NCI-H2029 treated with DMSO at 0.1 percent for 48 hours (cell line): ENCODE measurements at regions not wholly inside any gene's neighbourhood (a gene's known extent, or its start where the extent isn't known, plus 50 kb on each side); places are given as distances from the start of the nearest gene placed in this dataset.
"Not testable (repeated sequence)": the region's sequence is repeated elsewhere in the genome, so short reads cannot be mapped to it uniquely, and the experiment has no call there.

Experiments used
- DNase-seq: peaks from one replicate; lab custom pipeline; 2025; lab: John Stamatoyannopoulos, UW

DNA sequence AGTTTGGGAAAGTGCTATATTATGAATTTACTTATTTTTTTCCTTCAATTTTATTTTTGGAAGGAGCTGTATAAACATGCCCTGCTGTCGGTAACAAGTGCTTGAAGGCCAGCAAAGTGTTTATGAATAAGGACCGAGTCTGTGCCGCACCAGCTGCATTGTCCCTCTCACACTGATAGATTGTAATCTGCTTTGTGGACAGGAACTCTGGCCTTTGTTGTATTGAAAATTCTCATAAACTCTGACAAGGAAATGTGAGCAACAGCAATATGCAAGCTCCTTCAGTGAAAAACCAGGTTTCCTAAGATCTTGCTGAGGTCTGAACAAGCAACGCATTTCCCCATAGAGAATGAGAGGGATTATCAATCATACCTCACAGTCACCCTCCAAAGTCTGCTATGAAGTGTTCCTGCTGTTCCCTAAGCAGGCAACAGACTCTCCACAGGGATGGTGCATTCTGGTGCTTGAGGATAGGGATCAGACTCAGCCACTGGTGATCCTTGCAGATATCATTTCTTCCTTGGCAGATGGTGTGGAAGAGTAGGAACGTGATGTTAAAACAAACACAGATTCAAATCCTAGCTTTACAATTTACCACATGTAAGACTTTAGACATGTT is 109.6 kb downstream of the KCNJ2 start:
- DNase-seq = no peak

DNA sequence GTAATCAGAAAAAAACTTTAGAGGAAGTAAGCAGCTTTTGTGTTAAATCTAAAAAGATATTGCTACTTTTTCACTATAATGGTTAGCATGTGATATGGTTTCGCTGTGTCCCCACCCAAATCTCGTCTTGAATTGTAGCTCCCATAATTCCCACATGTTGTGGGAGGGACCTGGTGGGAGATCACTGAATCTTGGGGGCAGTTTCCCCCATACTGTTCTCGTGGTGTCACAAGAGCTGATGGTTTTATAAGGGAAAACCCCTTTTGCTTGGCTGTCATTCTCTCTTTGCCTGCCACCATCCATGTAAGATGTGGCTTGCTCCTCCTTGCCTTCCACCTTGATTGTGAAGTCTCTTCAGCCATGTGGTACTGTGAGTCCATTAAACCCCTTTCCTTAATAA is 117.1 kb downstream of the KCNJ2 start:
- no peak for DNase-seq

DNA sequence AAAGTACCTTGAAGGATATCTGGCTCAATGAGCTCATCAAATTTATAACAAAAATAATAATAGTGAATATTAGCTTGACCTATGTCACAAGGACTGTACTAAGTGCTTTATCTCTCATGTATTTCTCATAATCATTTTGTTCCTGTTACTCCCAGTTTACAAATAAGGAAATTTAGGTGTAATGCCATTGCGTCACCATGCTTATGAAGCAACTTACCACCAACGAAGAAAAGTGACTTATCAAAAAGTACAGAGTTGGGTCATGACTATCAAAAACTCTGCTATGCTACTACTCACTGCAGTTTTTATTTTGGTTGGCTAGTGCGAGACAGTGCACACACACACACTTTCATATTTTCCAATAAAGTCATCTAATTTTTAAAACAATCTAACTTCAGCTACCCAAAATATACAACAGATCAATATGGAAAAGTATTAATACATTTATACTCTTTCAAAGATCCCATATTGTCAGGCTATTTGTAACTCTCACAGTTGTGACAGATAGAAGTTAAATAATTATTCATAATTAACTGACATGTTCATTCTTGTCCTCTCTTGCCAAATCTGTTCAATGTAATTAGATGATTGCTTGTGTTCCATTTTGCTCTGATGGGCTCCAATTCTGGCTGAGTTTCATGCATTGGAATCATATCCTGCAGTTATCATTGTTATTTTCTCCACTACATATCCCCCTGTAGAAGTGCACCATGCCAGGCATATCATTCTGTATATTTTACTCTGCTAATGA is 119.4 kb downstream of the KCNJ2 start:
- DNase-seq = no peak

DNA sequence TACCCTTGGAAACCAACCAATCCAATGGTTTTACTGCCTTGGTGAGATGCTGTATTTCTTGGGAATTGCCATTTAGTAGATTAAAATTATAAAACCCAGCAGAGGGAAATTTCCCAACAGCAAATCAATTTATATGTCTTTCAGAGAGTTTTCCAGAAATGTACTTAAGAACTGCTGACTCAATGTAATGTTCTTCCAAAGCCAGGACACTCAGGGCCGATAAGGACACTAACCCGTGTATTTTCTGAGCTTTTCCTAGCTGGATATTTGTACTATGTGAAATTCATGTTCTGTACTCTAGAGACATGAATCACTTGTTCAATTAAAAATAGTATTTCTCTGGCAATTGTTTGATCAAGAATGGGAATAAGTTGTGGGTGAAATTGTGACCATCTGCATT is 121.4 kb downstream of the KCNJ2 start:
- no peak for DNase-seq

DNA sequence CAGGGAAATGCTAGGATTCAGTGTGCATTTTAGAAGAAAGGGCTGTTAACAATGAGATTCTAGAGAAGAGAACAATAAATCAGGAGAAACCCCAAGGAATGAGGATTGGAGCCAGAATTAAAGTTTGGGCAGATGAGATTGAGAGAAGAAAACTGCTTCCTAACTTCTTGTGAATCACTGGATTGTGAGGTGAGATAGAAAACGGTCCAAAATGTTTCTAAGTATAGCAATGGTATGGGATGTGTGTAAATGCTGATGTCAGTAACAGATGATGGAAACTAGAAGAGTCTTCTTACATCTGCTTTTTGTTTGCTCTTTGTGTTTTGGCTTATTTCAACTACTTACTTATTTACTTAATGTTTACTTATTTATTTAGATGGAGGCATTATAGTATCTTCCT is 123.0 kb downstream of the KCNJ2 start:
- DNase-seq = no peak

DNA sequence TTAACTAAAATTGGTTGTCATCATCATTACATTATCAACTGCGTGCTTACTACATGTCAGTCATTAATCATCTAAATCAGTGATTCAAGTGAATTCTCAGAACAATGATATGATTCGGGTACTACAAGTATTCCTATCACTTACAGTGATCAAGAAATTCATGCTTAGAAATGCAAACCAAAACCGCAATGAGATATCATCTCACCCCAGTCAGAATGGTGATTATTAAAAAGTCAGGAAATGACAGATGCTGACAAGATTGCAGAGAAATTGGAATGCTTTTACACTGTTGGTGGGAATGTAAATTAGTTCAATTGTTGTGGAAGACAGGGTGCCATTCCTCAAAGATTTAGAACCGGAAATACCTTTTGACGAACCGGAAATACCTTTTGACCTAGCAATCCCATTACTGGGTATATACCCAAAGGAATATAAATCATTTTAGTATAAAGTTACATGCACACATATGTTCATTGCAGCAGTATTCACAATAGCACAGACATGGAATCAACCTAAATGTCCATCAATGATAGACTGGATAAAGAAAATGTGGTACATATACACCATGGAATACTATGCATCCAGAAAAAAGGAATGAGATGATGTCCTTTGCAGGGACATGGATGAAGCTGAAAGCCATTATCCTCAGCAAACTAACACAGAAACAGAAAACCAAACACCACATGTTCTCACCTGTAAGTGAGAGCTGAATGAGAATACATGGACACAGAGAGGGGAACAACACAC is 124.4 kb downstream of the KCNJ2 start:
- not testable (repeated sequence) for DNase-seq

DNA sequence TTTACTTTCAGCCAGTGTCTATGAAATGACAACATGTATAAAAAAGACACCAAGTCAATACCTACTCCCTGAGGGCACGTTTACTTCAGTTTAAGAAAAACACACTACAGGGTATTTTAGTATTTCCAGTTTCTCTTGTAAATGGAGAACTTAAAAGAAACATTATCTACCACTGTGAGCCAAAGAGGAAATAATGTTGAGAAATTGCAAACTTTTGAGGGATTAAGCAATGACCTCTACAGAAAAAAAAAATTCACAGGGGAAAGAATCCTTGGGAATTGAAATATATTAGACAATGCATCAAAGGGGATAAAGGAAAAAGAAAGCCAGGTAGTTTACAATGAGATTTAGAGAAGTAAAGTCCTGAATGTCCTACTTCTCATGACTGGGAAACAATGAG is 126.0 kb downstream of the KCNJ2 start:
- no peak for DNase-seq

DNA sequence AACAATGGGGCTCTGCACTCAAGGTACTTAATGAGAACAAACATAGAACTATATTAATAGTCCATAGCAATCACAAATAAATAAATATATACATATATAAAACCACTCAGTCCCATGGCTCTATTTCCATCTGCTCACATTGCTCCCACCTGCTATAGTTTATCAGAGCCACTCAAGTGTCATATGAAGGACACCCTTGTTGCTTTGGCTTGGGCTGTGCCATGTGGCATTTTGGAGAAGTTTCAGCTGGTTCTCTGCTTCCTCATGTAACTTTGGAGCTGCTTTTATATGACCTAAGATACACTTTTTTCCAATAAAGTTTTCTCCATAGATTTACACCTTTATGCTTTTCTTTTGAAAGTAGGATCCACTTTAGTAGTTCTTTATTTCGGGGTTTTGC is 126.4 kb downstream of the KCNJ2 start:
- DNase-seq = no peak

DNA sequence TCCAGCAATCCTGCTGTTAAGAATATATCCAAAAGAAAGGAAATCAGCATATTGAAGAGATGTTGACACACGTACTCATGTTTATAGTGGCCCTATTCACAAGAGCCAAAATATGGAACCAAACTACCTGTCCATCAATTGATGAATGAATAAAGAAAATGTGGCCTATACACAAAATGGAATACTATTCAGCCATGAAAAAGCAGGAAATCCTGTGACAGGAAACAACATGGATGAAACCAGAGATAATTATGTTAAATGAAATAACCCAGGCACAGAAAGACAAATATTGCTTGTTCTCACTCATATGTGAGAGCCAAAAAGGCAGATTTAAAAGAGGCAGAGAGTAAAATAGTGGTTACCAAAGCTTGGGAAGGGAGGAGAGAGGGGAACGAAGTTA is 127.1 kb downstream of the KCNJ2 start:
- DNase-seq = no peak

DNA sequence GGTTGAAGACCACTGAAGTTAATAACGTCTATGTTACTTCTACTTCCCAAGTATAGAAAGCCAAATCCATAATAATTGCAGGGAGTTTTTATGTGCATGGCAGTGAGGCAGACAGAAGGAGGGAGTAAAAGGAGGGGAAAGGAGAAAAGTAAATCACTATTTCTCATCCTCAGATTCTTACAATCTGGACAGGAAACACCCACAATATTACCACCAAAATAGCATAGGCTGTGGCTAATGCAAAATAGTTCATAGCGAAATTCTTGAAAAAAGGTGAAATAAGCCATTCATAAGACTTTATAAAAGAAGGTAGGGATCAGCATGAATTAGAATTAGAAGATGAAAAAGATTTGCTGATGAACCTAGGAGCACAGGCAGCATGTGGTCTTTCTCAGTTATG is 128.1 kb downstream of the KCNJ2 start:
- no peak for DNase-seq

DNA sequence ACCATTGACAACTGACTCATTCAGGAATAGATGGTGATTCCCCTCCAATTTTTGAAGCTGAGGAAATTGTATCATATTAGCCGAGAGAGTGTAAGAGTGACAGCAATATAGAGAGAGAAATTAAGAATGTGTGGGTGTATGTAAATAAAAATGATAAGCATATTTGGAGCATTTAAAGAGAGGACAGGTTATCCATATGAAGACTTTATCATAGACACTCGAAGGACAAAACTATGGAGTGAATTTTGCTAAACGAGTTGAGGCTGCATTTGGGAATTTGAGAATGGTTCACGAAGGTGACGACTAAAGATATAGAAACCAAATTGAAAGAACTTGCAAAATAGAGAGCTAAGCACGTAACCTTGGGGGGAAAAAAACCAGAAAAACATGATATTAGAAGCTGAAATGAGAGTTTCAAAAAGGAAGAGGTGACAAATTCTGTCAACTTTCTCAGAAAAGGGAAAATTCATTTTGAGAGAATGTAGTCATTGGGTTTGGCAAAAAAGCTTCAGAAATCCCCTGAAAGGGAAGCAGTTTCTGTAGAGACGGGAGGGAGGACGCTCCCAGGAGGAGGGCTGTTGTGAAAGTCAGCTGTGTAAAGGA is 129.7 kb downstream of the KCNJ2 start:
- DNase-seq = no peak

DNA sequence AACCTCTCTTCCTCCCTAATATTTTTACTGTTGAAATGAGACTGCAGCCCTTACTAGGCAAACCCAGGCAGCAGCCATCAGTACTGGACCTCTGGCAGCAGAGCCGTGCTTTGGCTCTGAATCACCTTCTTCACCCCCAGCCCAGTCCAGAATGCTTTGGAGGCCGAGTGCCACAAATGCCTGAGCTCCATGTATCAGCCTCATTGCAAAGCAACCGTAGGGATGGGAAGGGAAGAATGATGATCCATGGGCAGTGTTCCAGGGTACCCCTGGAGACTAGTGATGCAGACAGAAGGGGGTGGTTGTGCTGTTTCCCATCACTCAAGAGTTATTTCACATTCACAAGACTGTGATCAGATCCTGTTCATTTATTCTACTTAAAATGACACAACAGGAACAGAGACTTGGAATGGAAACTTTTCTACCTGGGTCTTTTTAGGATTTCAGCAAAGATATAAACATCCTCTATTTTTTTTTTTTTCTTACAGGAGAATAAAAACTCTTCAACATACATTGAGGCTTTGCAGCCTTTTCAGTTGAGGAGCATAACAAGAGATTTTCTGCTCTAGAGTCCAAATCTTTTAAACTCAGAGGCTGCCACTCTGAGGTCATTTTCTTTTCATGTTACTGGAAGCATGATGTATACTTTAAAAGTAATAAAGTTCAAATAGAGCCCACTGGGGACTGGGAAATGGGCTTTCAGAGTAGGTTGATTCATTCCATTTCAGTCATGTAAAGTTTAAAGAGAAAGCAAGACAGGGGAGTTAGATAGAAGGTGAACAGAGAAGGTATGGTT is 138.3 kb downstream of the KCNJ2 start:
- DNase-seq = no peak

DNA sequence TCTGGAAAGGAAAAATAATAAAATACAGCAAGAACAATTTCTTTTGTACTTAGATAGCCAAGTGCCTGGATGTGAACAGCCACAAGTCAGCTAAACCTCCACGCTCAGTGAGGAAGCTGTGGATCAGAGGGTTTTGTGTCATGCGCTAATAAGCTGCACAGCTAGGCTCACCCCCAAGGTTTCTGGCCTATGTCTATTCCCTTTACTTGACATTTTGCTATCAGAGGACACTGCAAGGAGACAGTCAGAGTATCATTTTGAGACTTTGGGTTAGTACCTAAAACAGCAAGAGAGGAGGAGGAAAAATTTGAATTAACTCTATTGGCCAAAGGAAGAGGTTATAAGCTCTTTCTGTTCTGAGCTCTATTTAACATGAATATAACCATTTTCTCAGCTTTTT is 139.3 kb downstream of the KCNJ2 start:
- no peak for DNase-seq

DNA sequence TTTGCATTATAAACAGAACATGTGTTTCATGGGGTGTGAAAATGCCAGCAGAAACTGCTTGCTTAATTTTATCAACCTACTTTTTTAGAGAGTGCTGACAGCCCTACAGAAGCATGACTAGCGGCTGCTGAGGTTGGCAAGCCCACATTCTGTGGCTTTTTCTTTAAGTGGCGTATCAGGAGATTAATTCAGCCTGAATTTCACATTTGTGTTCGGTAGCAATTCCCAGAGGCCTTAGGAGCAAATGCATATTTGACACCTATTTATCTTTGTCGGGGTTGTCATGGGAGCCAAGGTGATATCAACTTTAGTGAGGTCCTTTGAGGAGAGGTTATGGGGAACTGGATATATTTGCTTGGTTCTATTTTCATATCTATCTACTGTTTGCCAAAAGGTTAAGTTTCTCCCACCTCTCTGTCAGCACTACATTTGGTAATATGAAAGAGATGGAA is 140.9 kb downstream of the KCNJ2 start:
- no peak for DNase-seq

DNA sequence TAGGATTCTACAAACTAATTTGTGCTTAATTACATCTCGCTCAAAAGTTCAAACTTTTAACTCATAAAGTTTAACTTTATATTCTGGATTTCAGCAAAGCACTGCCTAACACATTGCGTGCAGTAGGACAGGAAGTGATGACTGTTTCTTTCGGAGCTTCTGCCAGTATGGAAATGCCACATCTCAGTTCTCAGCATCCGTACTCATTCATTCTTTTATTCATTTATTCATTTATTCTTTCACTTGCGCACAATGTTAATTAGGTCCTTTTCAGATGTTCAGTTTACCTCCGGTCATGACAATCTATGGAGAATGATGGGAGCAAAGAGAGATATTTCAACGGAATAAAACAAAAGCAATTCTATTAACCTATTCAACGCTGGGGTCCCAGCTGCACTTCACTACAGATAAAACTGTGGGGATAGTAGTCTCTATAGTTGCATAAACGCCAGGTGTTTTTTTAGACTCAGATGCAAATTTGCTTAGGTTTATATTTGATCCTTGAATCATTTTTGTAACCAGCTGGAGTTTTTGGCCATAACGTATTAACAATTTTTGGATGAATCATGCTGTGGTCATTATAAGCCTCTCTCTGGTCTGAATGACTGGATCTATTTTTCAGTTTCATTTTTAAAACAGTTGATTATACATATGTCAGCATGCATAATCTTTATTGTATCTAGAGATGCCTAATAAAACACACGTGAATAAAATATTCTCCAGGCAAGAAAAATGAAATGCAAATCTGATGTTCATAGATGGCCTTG is 143.9 kb downstream of the KCNJ2 start:
- no peak for DNase-seq

DNA sequence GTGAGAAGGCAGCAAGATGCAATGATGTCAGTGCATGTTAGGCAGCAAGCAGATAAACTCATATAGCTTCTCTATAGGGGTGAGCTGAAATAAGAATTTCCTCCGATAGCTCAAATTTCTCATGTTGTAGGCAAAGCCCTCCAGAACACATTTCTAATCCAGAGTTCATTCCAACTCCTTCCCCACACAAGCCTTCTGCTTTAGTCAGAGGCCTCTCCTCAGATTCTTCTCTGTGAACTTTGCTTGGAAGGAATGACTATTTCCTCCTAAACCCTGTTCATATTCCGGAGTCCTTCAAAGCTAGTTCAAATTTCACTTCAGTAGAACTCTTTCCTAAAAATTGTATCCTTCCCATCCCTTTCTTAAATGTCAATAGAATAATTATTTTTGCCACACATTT is 144.8 kb downstream of the KCNJ2 start:
- DNase-seq = no peak

DNA sequence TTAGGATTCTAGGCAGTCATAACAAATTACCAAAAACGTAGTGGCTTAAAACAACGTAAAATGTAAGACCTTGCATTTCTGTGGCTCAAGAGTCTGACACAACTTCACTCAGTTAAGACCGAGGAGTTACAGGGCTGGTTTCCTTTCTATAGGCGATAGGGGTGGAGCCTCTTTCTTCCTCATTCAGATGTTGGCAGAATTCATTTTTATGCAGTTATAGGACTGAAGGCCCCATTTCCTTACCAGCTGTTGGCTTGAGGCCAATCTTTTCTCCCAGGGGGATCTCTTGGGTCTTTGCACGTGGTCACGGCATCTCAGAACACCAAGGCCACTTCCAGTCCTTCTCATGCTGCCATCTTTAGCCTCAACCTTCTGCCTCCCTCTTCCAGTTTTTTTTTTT is 145.2 kb downstream of the KCNJ2 start:
- DNase-seq = no peak

DNA sequence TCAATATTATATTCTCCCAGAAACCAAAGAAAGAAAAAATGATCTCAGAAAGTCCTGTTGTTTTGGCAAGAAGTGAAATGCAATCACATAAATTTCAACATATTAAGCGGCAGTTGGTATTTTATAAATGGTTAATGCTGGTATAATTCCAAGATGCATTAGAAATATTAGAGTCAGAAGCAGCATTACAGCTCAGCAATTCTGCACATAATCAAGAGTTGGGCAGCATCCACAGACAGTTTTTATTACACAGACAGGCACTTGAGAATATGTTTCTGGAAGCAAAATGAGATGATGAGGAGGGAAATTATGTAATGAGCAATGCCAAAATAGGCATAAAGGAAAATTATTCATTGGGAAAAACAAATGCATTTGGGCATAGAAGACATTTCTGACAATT is 148.1 kb downstream of the KCNJ2 start:
- no peak for DNase-seq

DNA sequence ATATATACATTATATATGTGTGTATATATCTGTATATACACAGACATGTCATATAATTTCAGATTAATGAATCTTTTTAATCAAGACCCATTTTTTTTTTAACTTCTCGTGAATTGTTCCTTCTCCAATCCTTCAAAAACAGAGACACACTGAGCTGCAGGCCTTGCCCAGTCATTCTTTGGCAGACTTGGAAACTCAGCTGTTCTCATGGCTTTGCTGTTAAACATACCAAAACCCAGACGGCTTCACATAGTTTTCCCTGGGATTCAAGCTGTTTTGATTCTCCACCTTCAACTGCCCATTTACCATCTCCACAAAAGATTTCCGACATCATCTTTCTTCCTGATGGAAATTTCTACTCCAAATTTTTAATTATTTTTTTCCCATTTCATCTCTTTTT is 148.7 kb downstream of the KCNJ2 start:
- DNase-seq = no peak

DNA sequence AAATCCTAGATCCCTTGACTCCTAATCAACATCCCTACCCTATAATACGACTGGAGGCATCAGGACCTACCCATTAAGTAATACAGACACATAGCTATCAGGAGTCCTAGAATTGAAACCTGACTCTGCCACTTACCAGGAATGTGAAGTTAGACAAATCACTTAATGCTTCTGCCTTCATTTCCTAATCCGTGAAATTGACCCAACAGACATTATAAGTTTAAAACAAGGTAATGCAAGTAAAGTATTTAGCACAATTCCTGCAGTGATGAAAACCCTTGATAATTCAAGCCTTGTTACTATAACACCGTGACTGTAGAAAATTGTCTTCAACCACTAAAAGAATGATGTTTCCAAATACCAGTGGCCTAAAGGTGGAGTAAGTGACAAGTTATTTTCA is 150.2 kb downstream of the KCNJ2 start:
- DNase-seq = no peak

DNA sequence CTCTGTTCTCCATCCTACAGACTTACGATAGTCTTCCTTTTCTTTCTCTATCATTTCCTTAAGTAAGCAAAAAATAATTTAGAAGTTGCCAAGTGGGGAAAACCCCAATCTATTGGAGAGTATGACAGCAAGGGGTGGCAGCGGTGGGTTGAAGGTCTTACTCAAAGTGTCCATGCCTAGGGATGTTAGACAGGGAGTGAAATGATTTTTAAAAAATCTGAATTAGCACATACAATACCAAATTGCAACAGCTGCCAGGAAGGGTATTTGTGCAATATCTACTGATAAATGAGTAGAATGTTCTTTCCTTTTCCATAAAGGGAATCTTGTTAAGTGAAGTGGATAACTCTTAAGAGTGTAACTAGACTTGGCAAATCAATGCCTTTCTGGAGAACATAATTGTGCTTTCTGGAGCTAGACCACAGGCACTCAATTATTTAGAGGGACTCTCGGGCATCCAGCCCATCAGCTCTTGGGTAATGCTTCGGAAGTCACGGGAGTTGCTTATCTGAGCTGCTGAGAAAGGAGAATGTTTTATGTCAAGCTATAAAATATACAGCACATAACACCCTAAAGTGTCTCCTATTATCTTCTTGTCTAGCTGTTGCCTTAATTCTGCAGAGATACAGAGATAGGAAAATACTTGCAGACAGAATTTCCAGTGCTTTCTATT is 151.5 kb downstream of the KCNJ2 start:
- no peak for DNase-seq
